ENCODE measurements at regions not wholly inside any gene's neighbourhood (a gene's known extent, or its start where the extent isn't known, plus 50 kb on each side); places are given as distances from the start of the nearest gene placed in this dataset.

DNA sequence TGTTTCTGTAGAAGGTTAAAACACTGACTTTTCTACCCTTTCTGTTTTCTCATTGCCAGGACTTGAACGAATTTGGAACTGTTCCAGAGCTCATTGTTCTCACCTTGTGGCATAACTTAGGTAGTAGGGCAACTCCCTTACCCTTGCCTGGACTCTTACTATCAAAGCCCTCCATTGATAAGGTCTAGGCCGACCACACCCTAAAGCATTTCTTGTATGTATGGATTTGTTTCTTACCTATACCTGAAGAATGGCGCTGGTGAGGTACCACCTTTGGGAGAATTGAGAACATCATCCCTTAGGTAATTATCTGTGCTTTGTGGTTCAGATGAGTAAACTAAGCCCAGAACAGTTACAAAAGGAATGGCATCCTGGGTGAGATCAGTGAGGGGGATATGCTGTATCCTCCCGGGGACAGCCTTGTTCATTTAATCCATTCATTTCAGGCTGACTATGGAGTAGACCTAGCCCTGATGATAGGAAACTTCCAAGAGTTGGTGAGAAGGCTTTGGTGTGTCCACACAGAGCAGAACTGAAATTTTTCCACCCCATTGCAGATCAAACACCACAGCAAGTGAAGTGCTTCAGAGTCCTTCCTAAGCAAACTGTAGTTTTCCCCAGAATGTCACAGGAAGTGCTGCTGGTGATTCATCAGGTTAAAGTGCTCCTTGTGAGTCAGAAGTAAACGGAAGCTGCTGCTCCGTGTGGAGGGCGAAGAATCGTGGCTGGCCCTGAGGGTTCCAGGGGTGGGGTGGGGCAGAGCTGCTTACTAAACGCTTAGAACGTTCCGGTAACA lies 113.0 kb downstream of the TEX26 start:
- H3K4me3 Mint-ChIP-seq: peak overlapping the region; percentile 35
- H3K9me3 Mint-ChIP-seq: no peaks in the 10 kb centered on the region
- DNase-seq (ENCODE audit: low spot score in 2 of 2): no peak
- H3K27me3 Mint-ChIP-seq: peaks cover 17% of the 10 kb centered on the region
- ATAC-seq (replicated peaks; ENCODE audit: extremely low read depth, poor library complexity, severe bottlenecking): peak; percentile 54
- H3K36me3 Mint-ChIP-seq (ENCODE audit: insufficient read depth): no peaks in the 10 kb centered on the region
- H3K4me1 Mint-ChIP-seq: peaks cover 18% of the 10 kb centered on the region
- no peak overlapping the region for H3K27ac Mint-ChIP-seq (ENCODE audit: low read depth)

DNA sequence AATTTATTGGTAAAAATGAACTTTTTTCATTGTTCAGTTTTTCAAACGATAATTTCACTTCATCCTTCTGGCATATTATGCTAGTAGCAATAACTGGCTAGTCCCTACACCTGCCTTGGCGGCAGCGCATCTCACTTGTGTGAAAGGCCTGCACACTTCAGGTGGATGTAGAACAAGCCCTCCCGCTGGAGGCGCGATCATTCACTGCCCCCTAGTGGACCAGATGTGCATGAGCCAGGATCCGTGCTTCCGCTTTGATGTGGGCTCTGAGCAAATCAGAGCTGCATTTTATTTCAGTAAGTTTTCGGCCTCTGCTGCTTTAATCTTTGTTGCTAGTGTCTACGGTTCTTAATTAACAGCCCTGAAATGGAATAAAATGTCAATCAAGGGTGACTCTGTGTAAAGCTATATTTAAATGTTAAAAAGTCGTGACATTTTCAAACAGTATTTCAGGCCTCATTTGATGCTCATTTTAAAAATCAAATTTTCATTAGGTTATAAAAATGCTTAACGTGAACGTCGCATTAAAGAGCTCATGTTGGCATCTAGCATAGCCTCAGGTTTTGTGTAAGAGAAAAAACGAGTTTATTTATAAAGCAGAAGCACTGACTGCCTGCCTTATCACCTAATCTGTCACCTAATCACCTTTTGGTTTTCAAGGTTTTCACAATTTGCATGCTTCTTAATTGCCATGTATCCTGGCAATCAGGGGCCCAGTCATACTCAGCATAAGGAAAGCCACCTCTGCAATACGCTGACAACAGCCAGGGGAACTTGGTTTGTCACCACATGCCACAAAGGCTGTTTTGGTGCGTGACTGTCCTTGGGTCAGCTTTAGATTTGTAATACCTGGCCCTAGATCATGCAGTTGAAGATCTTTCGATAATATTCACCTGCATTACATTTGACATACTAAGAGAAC lies 112.2 kb downstream of the TEX26 start:
- DNase-seq (ENCODE audit: low spot score in 2 of 2): peak; percentile 64 to 69
- no peak overlapping the region for H3K27ac Mint-ChIP-seq (ENCODE audit: low read depth)
- H3K36me3 Mint-ChIP-seq (ENCODE audit: insufficient read depth): no peaks in the 10 kb centered on the region
- H3K27me3 Mint-ChIP-seq: peaks cover 14% of the 10 kb centered on the region
- no peak overlapping the region for H3K4me3 Mint-ChIP-seq
- H3K9me3 Mint-ChIP-seq: no peaks in the 10 kb centered on the region
- peak; percentile 83 for ATAC-seq (replicated peaks; ENCODE audit: extremely low read depth, poor library complexity, severe bottlenecking)
- H3K4me1 Mint-ChIP-seq: peaks cover 21% of the 10 kb centered on the region

DNA sequence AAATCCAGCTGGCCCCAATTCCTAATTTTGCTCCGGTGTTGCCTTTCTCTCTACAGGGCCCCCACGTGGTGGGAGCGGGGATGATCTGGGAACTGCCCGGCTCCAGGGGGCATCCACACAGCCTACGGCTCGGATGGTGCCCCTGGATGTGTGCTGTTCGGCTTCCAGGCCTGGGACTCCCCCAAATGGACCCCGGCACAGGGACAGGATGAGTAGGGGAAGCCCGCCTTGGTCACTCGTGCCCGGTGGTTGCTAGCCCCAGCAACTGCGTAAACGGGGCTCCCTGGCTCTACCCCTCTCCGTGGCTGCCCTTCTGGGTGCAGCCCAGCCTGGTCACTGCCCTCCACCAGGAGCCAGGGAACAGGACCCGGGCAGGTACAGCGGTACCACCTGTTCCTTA lies 111.5 kb downstream of the TEX26 start:
- peaks cover 14% of the 10 kb centered on the region for H3K27me3 Mint-ChIP-seq
- H3K4me3 Mint-ChIP-seq: no peak overlapping the region
- H3K36me3 Mint-ChIP-seq (ENCODE audit: insufficient read depth): no peaks in the 10 kb centered on the region
- DNase-seq (ENCODE audit: low spot score in 2 of 2): no peak
- no peak for ATAC-seq (replicated peaks; ENCODE audit: extremely low read depth, poor library complexity, severe bottlenecking)
- H3K9me3 Mint-ChIP-seq: no peaks in the 10 kb centered on the region
- H3K4me1 Mint-ChIP-seq: peaks cover 28% of the 10 kb centered on the region
- no peak overlapping the region for H3K27ac Mint-ChIP-seq (ENCODE audit: low read depth)

DNA sequence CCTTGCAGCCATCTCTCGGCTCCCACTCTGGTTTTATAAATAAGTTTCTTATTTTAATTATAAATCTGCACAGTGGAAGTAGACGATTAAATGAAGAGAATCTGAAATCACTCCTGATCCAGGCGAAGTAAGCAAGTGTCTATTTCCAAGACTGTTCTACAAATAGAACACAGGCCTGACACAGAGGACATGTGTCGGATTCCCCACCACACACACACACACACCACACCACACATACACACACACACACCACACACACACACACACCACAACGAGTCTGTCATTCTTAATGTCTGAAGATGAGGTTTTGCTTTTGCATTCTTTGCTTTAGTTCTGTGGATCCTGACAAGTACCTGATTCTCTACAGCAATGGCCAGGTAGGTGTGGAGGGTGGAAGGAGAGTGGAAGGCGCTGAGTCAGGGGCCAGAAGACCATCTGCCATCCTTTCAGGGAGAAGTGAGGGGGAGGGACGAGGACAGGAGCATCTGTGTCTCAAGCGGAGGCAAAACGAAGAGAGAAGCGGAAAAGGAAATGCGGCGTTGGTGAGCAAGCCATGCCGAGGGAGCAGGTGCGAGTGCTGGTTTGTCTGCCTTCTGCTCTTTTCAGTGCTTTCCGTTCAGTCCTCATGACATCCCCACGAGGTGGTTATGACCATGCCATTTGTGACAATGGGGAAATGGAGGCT lies 110.2 kb downstream of the TEX26 start:
- ATAC-seq (replicated peaks; ENCODE audit: extremely low read depth, poor library complexity, severe bottlenecking) (no peak), DNase-seq (ENCODE audit: low spot score in 2 of 2) (no peak)
- H3K27me3 Mint-ChIP-seq: peaks cover 14% of the 10 kb centered on the region
- no peak overlapping the region for H3K27ac Mint-ChIP-seq (ENCODE audit: low read depth)
- no peaks in the 10 kb centered on the region for H3K9me3 Mint-ChIP-seq
- no peak overlapping the region for H3K4me3 Mint-ChIP-seq
- H3K4me1 Mint-ChIP-seq: peaks cover 39% of the 10 kb centered on the region
- no peaks in the 10 kb centered on the region for H3K36me3 Mint-ChIP-seq (ENCODE audit: insufficient read depth)

DNA sequence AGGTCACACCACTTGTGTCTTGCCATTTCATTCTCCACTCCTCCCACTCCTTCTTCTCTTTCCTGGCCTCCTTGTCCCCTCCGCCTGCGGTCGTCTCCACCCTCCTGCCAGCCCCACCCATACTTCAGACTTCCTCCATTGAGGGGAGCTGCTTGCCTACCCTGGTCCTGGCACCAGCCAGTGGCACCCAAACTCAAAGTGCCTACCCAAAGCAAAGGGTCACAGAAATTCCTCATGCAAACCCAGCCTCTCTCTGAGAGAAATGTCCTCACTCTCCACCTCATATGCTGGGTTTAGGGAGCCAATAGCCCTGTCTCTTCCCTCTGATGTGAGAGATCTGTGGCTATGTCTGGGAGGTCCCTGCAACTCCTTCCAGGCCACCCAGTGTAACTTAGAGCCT lies 109.6 kb downstream of the TEX26 start:
- DNase-seq (ENCODE audit: low spot score in 2 of 2): no peak
- Mint-ChIP-seq H3K9me3 (no peaks in the 10 kb centered on the region), H3K27ac (ENCODE audit: low read depth) (no peak overlapping the region), H3K4me3 (no peak overlapping the region), H3K36me3 (ENCODE audit: insufficient read depth) (no peaks in the 10 kb centered on the region), H3K4me1 (peaks cover 39% of the 10 kb centered on the region), H3K27me3 (peaks cover 14% of the 10 kb centered on the region)
- ATAC-seq (replicated peaks; ENCODE audit: extremely low read depth, poor library complexity, severe bottlenecking): no peak

DNA sequence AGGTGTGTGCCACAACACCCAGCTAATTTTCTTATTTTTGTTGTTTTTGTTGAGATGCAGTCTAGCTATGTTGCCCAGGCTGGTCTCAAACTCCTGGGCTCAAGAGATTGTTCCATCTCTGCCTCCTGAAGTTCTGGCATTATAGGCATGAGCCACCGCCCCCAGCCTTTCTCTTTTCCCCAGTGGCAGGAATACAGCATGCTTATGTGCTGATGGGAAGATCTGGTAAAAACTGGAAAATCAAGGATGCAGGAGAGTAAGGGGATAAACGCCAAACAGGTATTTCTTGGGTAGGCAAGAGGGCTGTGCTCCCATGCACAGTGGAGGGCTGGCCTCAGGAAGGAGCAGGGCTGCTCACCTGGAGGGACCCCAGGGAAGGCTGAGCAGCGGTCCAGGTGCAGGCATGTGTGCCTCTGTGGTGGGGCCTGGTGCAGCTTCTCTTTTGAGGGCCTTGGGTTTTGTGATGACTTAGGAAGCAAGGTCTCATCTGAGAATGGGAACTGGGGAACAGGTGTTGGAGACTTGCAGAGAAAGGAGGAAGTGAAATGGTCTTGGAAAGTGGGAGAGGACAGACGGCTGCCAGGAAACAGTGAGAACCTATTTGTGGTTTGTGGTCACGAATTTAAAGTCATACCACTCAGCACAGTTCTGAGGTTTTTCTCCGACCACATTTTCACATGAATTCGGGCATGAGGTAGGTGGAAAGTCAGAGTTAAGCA lies 106.5 kb downstream of the TEX26 start:
- peaks cover 14% of the 10 kb centered on the region for H3K27me3 Mint-ChIP-seq
- no peaks in the 10 kb centered on the region for H3K36me3 Mint-ChIP-seq (ENCODE audit: insufficient read depth)
- H3K4me3 Mint-ChIP-seq: peak overlapping the region; percentile 7
- DNase-seq (ENCODE audit: low spot score in 2 of 2) (no peak), ATAC-seq (replicated peaks; ENCODE audit: extremely low read depth, poor library complexity, severe bottlenecking) (peak; percentile 40)
- peaks cover 21% of the 10 kb centered on the region for H3K4me1 Mint-ChIP-seq
- no peaks in the 10 kb centered on the region for H3K9me3 Mint-ChIP-seq
- H3K27ac Mint-ChIP-seq (ENCODE audit: low read depth): peak overlapping the region; percentile 39

DNA sequence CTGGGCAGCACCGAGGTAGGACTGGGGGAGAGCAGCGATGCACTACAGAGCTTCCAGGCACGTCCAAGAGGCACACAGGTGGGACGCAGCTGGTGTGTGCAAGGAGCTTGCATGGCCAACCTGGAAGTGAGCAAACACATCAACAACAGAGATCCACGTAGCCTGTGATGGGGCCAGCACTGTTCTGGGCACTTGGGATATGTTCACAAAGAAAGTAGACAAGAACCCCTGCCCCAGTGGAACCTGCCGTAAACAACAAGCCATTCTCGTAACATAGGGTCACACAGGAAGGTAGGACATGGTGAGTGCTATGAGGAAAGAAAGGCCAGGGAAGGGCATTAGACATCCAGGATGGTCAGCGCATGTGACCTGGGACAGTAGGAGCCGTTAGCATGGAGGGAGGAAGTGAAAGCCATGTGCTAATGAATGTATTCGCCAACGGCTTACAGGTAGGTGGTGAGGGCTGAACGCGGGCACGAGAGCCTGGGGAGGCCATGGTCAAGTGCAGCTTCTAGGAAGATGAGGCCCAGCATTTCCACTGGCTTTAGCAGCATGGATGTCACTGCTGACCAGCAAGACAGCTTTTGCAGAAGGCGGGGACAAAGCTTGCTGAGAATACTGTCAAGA lies 105.5 kb downstream of the TEX26 start:
- Mint-ChIP-seq H3K27me3 (peaks cover 12% of the 10 kb centered on the region), H3K36me3 (ENCODE audit: insufficient read depth) (no peaks in the 10 kb centered on the region), H3K4me3 (no peak overlapping the region), H3K27ac (ENCODE audit: low read depth) (no peak overlapping the region), H3K4me1 (peaks cover 21% of the 10 kb centered on the region), H3K9me3 (no peaks in the 10 kb centered on the region)
- ATAC-seq (replicated peaks; ENCODE audit: extremely low read depth, poor library complexity, severe bottlenecking) (no peak), DNase-seq (ENCODE audit: low spot score in 2 of 2) (no peak)

DNA sequence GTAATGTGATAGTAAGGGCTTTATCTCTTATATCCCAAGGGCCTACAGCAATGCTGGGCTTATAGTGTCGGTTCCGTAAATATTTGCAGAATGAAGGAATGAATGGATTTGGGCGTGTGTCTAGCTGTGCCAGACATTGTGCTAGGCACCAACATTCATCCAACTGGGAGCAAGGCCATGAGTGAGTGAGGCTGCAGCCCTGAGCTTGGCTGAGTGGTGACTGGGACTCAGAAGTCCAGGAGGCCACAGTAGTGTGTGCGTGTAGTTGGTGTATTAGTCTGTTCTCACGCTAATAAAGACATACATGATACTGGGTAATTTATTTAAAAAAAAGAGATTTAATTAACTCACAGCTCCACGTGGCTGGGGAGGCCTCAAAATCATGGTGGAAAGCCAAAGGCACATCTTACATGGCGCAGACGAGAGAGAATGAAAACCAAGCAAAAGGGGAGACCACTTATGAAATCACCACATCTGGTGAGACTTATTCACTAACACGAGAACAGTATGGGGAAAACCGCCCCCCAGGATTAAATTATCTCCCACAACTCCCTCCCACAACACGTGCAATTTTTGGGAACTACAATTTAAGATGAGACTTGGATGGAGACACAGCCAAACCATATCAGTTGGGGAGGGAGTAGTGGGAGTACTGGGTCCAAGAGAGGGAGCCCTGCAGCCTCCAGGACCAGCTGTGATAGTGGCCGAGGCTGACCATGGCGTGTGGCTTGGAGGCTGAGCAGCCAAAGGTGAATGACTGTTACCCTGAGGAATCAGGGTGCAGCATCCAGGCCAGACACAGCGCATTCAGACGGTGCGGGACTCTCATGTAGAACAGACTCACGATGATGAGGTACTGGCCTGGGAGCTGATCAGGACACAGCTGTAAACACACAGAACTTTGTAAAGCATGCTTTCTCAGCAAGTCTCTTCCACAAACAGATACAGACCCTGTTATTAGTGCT lies 104.6 kb downstream of the TEX26 start:
- Mint-ChIP-seq H3K36me3 (ENCODE audit: insufficient read depth) (no peaks in the 10 kb centered on the region), H3K9me3 (no peaks in the 10 kb centered on the region), H3K27ac (ENCODE audit: low read depth) (no peak overlapping the region), H3K4me1 (peaks cover 21% of the 10 kb centered on the region), H3K4me3 (no peak overlapping the region), H3K27me3 (peaks cover 3% of the 10 kb centered on the region)
- ATAC-seq (replicated peaks; ENCODE audit: extremely low read depth, poor library complexity, severe bottlenecking): no peak
- DNase-seq (ENCODE audit: low spot score in 2 of 2): no peak

DNA sequence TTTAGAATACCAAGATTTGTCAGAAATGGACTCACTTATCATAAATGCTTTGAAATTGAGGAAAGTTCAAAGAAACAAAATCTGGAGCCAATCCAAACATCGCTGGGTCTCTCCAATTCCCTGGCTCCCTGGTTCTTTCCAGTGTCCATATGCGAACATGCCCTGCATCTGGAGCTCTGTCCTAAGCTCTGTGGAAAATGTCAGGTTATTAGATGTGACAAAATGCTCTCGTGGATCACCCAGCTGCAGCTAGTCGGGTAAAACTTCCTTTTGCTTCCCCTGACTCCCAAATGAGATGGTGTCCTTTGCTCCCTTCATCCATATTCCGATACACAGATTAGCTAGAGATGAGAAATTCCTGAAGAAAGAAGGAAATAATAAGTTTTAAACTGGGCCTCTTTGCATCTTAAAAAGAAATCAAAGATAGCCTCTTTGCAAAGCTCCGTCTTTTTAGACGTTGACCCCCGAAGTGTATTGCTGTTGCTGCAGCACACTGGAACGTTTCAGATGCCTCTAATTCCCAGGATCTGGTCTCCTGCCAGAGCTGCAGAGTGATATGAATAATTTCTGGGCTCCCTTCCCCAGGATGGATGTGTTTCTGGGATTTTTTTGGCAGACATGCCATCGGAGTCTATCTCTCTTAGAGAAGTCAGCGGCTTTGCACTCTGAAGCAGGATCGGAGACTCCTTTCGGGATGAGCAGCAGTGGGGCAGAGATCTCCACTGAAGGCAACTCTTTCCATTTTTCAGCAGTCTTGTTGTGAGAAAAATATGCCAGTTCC lies 102.9 kb downstream of the TEX26 start:
- Mint-ChIP-seq H3K27me3 (peaks cover 10% of the 10 kb centered on the region), H3K4me1 (peaks cover 21% of the 10 kb centered on the region), H3K9me3 (no peaks in the 10 kb centered on the region), H3K27ac (ENCODE audit: low read depth) (no peak overlapping the region), H3K4me3 (no peak overlapping the region), H3K36me3 (ENCODE audit: insufficient read depth) (no peaks in the 10 kb centered on the region)
- DNase-seq (ENCODE audit: low spot score in 2 of 2) (no peak), ATAC-seq (replicated peaks; ENCODE audit: extremely low read depth, poor library complexity, severe bottlenecking) (no peak)

DNA sequence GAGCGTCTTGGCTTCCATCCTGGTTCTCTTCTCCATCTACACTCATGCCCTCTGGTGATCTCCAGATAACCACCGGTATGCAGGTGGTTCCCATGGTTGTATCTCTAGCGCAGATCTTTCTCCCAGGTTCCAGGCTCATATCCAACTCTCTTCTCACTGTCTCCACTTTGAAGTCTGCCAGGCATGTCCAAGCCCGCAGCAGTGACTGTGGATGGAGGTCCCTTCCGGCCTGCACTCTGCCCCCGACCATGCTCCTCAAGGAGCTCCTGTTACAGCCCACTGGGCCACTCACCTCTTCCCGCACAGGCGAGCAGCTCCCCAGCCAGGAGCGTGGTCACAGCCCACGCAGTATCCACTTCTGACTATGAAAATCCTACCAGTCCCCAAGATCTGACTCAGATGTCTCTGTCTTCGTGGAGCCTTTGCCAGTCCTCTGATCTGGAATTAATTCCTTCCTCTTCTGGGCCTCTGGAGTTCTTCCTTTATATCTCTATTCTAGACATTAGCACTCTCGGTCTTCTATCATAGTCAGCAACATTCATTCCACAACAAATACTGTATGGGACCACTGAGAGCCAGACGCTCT lies 100.2 kb downstream of the TEX26 start:
- DNase-seq (ENCODE audit: low spot score in 2 of 2) (no peak), ATAC-seq (replicated peaks; ENCODE audit: extremely low read depth, poor library complexity, severe bottlenecking) (no peak)
- Mint-ChIP-seq H3K27ac (ENCODE audit: low read depth) (no peak overlapping the region), H3K9me3 (no peaks in the 10 kb centered on the region), H3K4me1 (no peaks in the 10 kb centered on the region), H3K27me3 (peaks cover 19% of the 10 kb centered on the region), H3K4me3 (no peak overlapping the region), H3K36me3 (ENCODE audit: insufficient read depth) (no peaks in the 10 kb centered on the region)

All from central memory CD8-positive, alpha-beta T cell (primary cell).